SU-DHL-6 (cell line): ENCODE measurements at regions not wholly inside any gene's neighbourhood (a gene's known extent, or its start where the extent isn't known, plus 50 kb on each side); places are given as distances from the start of the nearest gene placed in this dataset.

Experiments
- EZH2phosphoT487 ChIP-seq: fragments of 200-600 bp; sonication (generic), shearing (Covaris generic); conservative IDR thresholded peaks from 2 replicates; pipeline ENCODE4 v1.6.1; 2018; ENCODE audit warnings: mild to moderate bottlenecking, antibody characterized with exemption, low read length, moderate library complexity, mixed read lengths
- TF ChIP-seq, protein P1 (sequence below): fragments of 200-600 bp; sonication (generic); IDR thresholded peaks from one replicate; pipeline ENCODE4 v1.5.1; 2017; ENCODE audit warnings: antibody characterized with exemption, mild to moderate bottlenecking, low read length, moderate library complexity; ENCODE audit not compliant: insufficient read depth, poor library complexity, severe bottlenecking

DNA sequence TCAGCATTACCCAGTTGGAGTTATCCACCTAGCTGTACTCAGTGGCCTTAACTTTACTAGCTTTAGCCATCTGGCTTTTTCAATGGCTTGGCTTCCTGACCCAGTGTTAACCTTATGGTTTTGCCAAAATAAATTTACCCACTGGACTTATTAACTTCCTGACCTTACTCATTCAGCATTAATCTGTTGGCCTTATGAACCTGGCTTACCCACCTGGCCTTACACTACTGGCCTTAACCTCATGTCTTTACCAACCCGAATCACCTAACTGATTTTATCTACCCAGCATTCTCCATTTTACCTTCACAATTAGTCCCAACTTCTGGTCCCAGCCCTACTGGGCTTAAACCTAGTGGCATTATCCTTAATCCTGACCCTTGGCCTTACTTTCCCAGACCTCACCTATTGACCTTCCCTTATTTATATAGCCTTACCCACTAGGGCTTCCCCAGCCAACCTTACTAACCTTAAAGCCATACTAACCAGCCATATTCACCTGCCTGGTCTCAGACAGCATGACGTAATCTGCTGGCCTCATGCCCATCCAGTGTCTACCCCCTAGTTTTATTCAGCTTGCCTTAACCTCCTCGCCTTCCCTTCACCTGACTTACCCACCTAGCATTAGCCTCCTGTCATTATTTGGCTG lies 100.0 kb downstream of the IL12A start:
- TF ChIP-seq, protein P1, sequence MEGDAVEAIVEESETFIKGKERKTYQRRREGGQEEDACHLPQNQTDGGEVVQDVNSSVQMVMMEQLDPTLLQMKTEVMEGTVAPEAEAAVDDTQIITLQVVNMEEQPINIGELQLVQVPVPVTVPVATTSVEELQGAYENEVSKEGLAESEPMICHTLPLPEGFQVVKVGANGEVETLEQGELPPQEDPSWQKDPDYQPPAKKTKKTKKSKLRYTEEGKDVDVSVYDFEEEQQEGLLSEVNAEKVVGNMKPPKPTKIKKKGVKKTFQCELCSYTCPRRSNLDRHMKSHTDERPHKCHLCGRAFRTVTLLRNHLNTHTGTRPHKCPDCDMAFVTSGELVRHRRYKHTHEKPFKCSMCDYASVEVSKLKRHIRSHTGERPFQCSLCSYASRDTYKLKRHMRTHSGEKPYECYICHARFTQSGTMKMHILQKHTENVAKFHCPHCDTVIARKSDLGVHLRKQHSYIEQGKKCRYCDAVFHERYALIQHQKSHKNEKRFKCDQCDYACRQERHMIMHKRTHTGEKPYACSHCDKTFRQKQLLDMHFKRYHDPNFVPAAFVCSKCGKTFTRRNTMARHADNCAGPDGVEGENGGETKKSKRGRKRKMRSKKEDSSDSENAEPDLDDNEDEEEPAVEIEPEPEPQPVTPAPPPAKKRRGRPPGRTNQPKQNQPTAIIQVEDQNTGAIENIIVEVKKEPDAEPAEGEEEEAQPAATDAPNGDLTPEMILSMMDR = no peak
- no peak for TF ChIP-seq EZH2phosphoT487
